MCF 10A (cell line): ENCODE measurements at regions not wholly inside any gene's neighbourhood (a gene's known extent, or its start where the extent isn't known, plus 50 kb on each side); places are given as distances from the start of the nearest gene placed in this dataset.
A peak's percentile ranks its signal among the peaks of the same experiment; 100 is the strongest.

Experiments used
- BruUV-seq: library from RNA; stranded (reverse); fragments of 400-500 nt; replicated peaks from 2 replicates; lab custom pipeline; 2021; lab: Mats Ljungman, UMichigan
- CTCF ChIA-PET: fragments of 300-600 bp; sonication (Branson Sonifier 250); formaldehyde crosslinking; extraction: SDS; loops from one replicate; lab custom pipeline; 2021; ENCODE audit warnings: antibody characterized with exemption, inconsistent platforms; lab: Yijun Ruan, JAX
- POLR2A ChIA-PET: fragments of 300-600, 350-650 bp; sonication (Branson Sonifier 250); formaldehyde crosslinking; extraction: SDS; loops from one replicate; lab custom pipeline; 2020; ENCODE audit warnings: antibody characterized with exemption, inconsistent platforms; lab: Yijun Ruan, JAX
- DNase-seq: peaks from one replicate; pipeline ENCODE4 v3.0.0-alpha.2; 2018; ENCODE audit not compliant: unreplicated experiment
- H3K27ac Mint-ChIP-seq: one replicate; pipeline ENCODE4 v1.8.0; 2022; ENCODE audit warnings: mild to moderate bottlenecking, low read depth, mixed read lengths; ENCODE audit not compliant: unreplicated experiment
- H3K27me3 Mint-ChIP-seq: one replicate; pipeline ENCODE4 v1.8.0; 2022; ENCODE audit warnings: mixed read lengths; ENCODE audit not compliant: insufficient read depth, unreplicated experiment
- H3K36me3 Mint-ChIP-seq: one replicate; pipeline ENCODE4 v1.8.0; 2022; ENCODE audit warnings: mild to moderate bottlenecking, moderate library complexity, mixed read lengths; ENCODE audit not compliant: insufficient read depth, unreplicated experiment
- H3K4me1 Mint-ChIP-seq: one replicate; pipeline ENCODE4 v1.8.0; 2022; ENCODE audit warnings: mixed read lengths; ENCODE audit not compliant: insufficient read depth, unreplicated experiment
- H3K4me3 Mint-ChIP-seq: one replicate; pipeline ENCODE4 v1.8.0; 2022; ENCODE audit warnings: mild to moderate bottlenecking, moderate library complexity, mixed read lengths; ENCODE audit not compliant: unreplicated experiment
- H3K9me3 Mint-ChIP-seq: one replicate; pipeline ENCODE4 v1.8.0; 2022; ENCODE audit warnings: mixed read lengths; ENCODE audit not compliant: unreplicated experiment
- CTCF ChIP-seq: fragments of 200-600 bp; IDR thresholded peaks from one replicate; pipeline ENCODE4 v1.8.0; 2022; ENCODE audit warnings: antibody characterized with exemption, mild to moderate bottlenecking; ENCODE audit not compliant: unreplicated experiment
- intact Hi-C: fragments of 100-400 bp; cut with micrococcal nuclease; formaldehyde crosslinking; loops from 2 replicates; pipeline ENCODE4 v1.14.1; 2022

DNA sequence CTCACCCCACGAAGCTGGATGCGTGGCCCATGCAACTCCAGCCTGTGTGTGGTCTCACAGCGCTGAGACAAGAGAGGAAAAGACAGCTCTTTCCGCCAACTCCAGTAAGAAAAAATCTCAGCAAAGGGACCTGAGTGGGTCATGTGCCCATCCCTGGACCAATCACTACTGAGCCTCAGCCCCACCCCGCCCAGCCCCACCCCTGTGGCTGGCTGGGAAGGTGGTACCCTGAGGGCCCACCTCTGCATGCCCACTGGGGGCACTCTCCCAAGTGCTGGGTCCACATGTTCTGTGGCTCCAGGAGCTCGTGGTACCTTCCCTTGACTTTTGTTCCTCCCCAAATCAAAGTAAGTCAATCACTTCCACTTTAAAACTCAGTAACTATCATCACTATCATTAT, 105.1 kb upstream of the SMIM23 start:
- no TSS peak for BruUV-seq
- Mint-ChIP-seq H3K36me3 (no peaks in the 10 kb centered on the region), H3K4me3 (no peak overlapping the region), H3K4me1 (no peaks in the 10 kb centered on the region), H3K9me3 (no peaks in the 10 kb centered on the region), H3K27ac (no peak overlapping the region), H3K27me3 (peaks cover 10% of the 10 kb centered on the region)
- intact Hi-C loops, result no loop called here
- TF ChIP-seq CTCF, result no peak
- CTCF ChIA-PET, result interaction anchor here (0.5 to 0.6 kb wide), 2 partner anchors 155 to 243 kb away, joined by 3 read pairs; no protein-coding TSS in a partner anchor
- no peak for DNase-seq
- POLR2A ChIA-PET, result interaction anchor here (0.6 to 0.7 kb wide), 2 partner anchors 14 to 44 kb away, joined by 3 read pairs; no protein-coding TSS in a partner anchor

GRCh38 chr5:171681061-171681460, 104.6 kb upstream of the SMIM23 start:
- intact Hi-C loops, result no loop called here
- no peaks in the 10 kb centered on the region for H3K4me1 Mint-ChIP-seq
- no peaks in the 10 kb centered on the region for H3K36me3 Mint-ChIP-seq
- no peak for TF ChIP-seq CTCF
- ChIA-PET POLR2A (interaction anchor here (1.0 kb wide), 1 partner anchor 18 kb away, joined by 3 read pairs; no protein-coding TSS in a partner anchor), CTCF (interaction anchor here (1.2 kb wide), 1 partner anchor 31 kb away, joined by 3 read pairs; no protein-coding TSS in a partner anchor)
- no peaks in the 10 kb centered on the region for H3K9me3 Mint-ChIP-seq
- H3K27me3 Mint-ChIP-seq, result peaks cover 4% of the 10 kb centered on the region
- no TSS peak for BruUV-seq
- no peak overlapping the region for H3K27ac Mint-ChIP-seq
- H3K4me3 Mint-ChIP-seq, result no peak overlapping the region
- DNase-seq, result no peak

GRCh38 chr5:171681677-171682076, 103.9 kb upstream of the SMIM23 start:
- no TSS peak for BruUV-seq
- Mint-ChIP-seq H3K27me3 (no peaks in the 10 kb centered on the region), H3K27ac (no peak overlapping the region), H3K4me3 (no peak overlapping the region), H3K9me3 (no peaks in the 10 kb centered on the region), H3K4me1 (no peaks in the 10 kb centered on the region), H3K36me3 (no peaks in the 10 kb centered on the region)
- ChIA-PET POLR2A (interaction anchor here (1.0 kb wide), 1 partner anchor 17 kb away, joined by 3 read pairs; no protein-coding TSS in a partner anchor), CTCF (interaction anchor here (1.2 kb wide), 1 partner anchor 32 kb away, joined by 3 read pairs; no protein-coding TSS in a partner anchor)
- intact Hi-C loops, result no loop called here
- no peak for TF ChIP-seq CTCF
- DNase-seq, result peak; percentile 20

- H3K4me1 Mint-ChIP-seq, result no peaks in the 10 kb centered on the region
- no peak for TF ChIP-seq CTCF
- intact Hi-C loops, result no loop called here
- H3K27me3 Mint-ChIP-seq, result no peaks in the 10 kb centered on the region
- ChIA-PET CTCF (interaction anchor here (0.8 kb wide), 1 partner anchor 11 kb away, joined by 3 read pairs; no protein-coding TSS in a partner anchor), POLR2A (no interaction called here)
- H3K36me3 Mint-ChIP-seq, result no peaks in the 10 kb centered on the region
- H3K27ac Mint-ChIP-seq, result no peak overlapping the region
- no TSS peak for BruUV-seq
- H3K4me3 Mint-ChIP-seq, result no peak overlapping the region
- H3K9me3 Mint-ChIP-seq, result no peaks in the 10 kb centered on the region
- DNase-seq, result no peak
These were observed 102.8 kb upstream of the SMIM23 start for GRCh38 chr5:171682801-171683200.
